ENCODE measurements at regions not wholly inside any gene's neighbourhood (a gene's known extent, or its start where the extent isn't known, plus 50 kb on each side); places are given as distances from the start of the nearest gene placed in this dataset.
"Not testable (repeated sequence)": the region's sequence is repeated elsewhere in the genome, so short reads cannot be mapped to it uniquely, and the experiment has no call there.

DNA sequence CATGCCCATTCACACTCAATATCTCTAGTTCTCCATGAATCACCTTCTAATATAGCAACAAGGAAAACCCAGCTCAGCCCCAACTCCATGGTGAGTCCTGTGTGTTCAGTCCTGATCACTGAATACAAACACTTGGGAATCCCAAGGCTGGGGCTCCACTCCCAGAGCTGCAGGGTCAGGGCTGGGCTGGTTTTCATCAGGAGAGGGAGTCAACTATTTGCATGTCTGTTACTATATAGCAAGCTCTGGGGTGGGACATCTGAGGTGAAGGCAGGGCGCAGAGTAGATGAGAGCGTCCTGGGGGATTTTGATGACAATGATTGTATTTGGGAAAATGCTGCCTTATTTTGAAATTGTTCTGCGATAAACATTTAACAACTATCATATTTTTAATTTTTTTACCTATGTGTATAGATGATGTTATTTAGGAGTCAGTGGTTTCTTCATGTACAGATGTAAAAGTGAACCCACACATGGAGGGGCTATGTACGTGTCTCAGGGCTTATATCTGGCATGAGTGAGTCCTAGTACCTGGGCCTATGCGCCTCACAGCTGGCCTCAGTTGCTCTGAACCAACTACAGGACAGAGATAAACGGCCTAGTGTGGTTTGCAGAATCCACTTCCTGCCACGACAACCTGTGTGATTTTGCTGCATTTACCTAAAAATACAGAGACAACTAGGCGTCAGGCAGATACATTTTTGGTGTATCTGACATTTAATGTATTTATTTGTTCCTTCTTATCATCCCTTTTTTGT lies 603.7 kb downstream of the TMEM121 start:
- not testable (repeated sequence) for DNase-seq (ENCODE audit: low spot score)

DNA sequence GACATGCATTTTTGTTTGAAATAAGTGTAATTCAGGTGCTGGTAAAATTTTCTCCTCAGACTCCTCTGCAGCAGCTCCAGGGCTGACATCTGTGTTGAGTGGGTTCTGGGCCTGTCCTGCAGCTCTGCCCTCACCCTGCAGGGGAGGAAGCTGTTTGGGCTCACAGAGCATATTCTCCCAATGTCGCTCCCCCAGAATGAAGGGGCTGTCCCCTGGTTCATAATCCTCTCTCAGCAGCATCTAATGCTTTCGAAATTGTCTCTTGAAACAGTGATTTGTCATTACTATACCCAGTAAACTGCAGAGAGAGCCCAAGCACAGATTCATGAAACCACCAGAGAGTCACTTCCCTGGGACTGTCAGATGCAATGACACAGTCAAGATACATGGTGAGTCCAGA lies 606.7 kb downstream of the TMEM121 start:
- DNase-seq (ENCODE audit: low spot score), result peak; percentile 69

DNA sequence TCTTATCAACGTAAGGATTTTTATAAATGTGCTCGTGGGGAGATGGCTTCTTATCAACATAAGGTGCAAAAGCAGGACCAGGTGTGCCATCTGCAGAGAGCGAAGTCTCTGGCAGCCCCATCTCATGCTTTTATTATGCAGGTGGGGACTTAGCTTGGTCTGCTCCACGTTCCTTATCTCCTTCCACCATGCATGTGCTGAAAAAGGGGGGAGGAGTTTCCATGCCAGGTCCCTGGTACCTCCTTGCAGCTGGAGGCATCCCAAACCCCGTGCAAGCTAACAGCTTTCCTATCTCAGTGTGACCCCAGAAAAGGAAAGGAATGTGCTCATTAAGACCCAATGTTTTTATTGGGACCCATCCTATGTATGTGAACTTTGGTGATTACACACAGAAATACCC lies 608.5 kb downstream of the TMEM121 start:
- no peak for DNase-seq (ENCODE audit: low spot score)

DNA sequence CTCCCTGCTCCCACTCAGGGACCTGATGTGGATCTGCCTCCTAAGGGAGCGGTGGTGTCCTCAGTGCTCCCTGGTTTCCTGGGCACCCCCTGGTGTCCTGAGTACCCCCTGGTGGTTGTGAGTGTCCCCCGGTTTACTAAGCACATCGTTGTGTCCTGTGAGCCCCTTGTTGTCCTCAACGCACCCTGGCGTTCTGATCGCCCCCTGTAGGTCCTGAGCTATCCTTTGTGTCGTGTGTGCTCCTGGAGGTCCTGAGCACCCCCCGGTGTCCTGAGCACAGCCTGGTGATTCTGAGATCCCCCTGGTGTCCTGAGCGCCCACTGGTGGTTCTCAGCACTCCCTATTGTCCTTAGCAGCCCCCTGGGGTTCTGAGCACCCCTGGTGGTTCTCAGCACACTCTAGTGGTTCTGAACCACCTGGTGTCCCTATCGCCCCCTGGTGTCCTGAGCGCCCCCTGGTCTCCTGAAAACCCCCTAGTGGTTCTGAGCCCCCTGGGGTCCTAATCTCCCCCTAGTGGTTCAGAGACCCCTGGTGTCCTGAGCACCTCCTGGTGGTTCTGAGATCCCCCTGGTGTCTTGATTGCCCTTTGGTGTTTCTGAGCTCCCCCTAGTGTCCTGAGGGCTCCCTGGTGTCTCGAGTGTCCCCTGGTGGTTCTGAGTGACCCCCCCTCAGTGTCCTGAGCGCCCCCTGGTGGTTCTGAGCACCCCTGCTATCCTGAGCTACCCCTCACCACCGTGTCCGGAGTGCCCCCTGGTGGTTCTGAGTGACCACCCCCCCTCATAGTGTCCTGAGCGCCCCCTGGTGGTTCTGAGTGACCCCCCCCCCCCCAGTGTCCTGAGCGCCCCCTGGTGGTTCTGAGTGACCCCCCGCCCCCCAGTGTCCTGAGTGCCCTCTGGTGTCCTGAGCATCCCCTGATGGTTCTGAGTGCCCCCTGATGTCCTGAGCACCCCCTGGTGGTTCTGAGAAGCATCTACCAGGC lies 615.1 kb downstream of the TMEM121 start:
- DNase-seq (ENCODE audit: low spot score), result peak; percentile 74

DNA sequence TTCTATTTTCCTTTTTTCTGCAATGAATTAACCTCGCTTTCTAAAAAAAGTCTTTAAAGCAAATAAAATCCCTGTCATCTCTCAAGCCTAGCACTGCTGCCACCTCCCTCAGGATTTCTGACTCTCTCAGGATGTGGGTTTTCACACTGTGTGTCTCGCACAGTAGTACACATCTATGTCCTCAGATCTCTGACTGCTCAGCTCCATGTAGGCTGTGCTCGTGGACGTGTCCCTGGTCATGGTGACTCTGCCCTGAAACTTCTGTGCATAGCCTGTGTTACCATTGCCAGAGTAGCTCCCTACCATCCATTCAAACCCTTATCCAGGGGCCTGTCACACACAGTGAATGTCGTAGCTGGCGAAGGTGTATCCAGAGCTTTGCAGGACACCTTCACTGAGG lies 619.3 kb downstream of the TMEM121 start:
- DNase-seq (ENCODE audit: low spot score), result not testable (repeated sequence)

DNA sequence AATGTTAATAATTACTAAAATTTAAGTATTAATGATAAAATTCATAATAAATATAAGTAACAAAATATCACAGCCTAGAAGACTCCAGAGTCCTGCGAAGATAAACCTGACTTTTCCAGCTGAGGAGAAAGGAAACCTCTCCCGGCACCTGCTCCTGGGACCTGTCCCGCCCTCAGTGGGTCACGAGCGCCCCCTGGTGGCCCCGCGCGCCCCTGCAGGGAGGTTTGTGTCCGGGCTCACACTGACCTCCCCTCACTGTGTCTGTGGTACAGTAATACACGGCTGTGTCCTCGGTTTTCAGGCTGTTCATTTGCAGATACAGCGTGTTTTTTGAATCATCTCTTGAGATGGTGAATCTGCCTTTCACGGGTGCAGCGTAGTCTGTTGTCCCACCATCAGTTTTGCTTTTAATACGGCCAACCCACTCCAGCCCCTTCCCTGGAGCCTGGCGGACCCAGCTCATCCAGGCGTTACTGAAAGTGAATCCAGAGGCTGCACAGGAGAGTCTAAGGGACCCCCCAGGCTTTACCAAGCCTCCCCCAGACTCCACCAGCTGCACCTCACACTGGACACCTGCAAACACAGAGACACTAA lies 627.1 kb downstream of the TMEM121 start:
- peak; percentile 90 for DNase-seq (ENCODE audit: low spot score)

DNA sequence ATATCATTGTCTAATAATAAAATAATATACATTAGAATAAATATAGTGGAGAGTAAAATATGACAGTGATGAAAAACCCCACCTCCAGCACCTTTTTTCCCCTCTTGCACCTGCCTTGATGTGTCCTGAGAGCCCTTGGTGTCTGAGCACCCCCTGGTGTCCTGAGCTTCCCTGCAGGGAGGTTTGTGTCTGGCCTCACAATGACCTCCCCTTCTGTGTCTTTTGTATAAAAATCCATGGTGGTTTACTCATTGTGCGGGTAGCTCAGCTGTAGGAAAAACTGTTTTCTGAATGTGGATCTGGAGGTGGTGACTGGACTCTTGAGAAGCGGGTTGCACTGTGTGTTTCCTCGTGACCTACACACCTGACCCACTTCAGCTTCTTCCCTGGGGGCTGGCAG lies 636.9 kb downstream of the TMEM121 start:
- DNase-seq (ENCODE audit: low spot score), result no peak

DNA sequence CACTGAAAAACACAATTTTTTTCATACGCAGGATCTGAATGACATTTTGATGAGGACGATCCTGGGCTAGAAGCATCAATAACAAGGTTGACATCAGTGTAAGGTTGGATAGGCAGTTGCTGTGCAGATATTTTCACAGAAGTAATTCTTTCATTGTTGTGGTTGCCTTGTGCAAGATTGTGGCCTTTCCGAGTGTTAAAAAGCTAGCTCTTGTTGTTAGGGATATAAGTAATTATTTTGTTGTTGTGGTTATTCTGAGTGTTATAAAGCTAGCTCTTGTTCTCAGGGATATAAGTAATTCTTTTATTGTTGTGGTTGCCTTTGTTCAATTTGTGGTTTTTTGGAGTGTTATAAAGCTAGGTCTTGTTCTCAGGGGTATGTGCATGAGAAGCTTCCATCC lies 637.4 kb downstream of the TMEM121 start:
- not testable (repeated sequence) for DNase-seq (ENCODE audit: low spot score)

DNA sequence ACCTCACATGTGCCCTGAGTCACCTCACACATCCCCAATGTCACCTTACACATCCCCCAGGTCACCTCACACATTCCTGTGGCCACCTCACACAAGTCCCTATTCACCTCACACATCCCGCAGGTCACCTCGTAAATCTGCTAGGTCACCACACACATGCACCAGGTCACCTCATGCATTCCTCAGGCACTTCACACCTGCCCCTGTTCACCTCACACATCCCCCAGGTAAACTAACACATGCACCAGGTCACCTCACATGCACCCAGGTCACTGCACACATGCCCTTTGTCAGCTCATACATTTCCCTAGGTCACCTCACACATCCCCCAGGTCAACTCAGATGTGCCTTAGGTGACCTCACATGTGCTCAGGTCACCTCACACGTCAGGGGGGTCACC lies 639.8 kb downstream of the TMEM121 start:
- no peak for DNase-seq (ENCODE audit: low spot score)

DNA sequence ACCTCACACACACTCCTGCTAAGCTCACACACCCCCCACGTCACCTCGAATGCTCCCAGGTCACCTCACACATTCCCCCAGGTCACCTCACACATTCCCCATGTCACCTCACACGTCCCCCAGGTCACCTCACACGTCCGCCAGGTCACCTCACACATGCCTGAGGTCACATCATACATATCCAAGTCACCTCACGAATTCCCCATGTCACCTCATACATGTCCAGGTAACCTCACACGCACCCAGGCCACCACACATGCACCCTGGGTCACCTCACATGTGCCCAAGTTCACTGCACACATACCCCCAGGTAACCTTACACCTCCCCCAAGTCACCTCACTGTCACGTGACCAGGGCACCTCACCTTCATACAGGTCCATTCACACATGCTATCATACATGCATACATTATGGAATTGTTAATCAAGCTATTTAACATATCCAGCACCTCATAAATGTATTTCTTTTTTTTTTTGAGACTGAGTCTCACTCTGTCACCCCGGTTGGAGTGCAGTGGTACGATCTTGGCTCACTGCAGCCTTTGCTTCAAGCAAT lies 640.3 kb downstream of the TMEM121 start:
- no peak for DNase-seq (ENCODE audit: low spot score)

DNA sequence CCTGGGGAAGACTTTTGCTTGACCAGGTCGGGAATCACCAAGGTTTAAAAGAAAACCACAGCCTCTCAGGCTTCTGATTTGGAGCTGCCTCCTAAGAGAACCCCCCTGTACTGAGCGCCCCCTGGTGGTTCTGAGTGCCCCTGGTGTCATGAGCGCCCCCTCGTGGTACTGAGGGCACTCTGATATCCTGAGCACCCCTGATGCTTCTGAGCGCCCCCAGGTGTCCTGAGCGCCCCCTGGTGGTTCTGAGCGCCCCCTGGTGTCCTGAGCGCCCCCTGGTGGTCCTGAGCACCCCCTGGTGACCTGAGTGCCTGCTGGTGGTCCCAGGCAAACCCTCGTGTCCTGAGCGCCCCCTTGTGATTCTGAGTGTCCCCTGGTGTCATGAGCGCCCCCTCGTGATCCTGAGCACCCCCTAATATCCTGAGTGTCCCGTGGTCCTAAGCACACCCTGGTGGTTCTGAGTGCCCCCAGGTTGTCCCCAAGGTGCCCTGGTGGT lies 643.8 kb downstream of the TMEM121 start:
- DNase-seq (ENCODE audit: low spot score), result peak; percentile 86

DNA sequence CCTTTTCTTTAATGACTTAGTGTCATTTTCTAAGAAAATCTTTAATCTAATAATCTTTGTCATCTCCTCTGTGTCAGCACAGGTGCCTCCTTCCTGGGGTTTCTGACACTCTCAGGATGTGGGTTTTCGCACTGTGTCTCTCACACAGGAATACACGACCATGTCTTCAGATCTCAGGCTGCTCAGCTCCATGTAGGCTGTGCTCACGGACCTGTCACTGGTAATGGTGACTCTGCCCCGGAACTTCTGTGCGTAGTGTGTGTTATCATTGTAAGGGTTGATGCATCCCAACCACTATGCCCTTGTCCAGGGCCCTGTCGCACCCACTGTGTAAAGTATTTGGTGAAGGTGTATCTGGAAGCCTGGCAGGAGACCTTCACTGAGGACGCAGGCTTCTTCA lies 647.8 kb downstream of the TMEM121 start:
- DNase-seq (ENCODE audit: low spot score), result peak; percentile 74

DNA sequence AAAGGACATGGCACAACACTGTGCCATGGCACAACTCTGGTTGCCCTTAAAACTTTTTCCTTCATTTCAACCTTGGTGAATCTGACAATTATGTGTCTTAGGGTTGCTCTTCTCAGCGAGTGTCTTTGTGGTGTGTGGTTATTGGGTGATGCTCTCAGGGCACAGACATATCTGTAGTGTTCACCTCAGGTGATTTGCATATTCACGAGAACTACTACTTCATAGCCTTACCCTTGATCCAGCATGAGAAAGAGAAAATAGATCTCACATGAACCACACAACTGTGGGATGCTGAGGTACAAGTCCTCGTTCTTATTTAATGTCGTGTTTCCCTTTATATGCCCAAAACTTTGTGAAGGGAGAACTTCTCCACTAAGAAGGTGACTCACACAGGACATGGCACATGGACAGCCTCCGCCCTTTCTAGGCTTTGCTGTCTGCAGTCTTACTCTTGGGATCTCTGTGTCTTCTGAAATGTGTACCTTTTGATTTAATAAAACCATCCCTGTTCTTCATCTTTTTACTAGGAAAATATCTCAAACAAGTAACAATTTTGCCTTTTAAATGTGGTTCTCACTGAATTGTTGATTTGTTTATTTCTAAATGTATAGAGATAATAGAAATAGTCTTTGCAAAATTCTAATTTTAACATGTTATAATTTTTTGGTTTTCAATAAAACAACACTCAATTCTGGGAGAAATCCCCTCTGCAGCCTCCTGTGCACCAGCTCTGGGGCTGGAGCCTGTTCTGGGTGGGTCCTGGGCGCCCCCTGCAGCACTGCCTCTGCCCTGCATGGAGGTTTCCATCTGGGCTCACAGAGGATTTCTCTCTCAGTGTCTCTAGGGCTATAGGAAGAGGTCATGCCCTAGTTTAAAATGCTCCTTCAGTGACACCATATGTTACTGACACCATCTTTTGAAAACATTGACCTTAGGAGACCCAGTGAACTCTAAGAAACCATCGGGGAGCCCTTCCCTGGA lies 651.2 kb downstream of the TMEM121 start:
- DNase-seq (ENCODE audit: low spot score), result peak; percentile 75

DNA sequence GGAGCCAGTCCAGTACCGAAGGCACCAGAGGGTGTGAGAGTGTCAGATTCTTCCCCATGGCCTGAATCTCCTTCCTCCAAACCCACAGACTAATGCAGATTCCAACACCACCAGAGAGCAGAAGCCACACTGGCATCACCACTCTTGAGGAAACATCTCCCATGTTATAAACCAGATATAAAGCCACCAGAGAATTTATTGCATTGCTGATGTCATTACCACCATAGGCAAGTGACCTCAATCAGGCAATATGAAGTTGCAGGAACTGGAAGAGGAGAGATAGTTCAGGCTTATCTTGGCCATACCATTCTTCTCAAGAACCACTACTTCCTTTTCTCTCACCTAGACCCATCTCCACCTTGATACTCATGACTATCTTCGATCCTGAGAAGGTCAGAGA lies 653.4 kb downstream of the TMEM121 start:
- no peak for DNase-seq (ENCODE audit: low spot score)

DNA sequence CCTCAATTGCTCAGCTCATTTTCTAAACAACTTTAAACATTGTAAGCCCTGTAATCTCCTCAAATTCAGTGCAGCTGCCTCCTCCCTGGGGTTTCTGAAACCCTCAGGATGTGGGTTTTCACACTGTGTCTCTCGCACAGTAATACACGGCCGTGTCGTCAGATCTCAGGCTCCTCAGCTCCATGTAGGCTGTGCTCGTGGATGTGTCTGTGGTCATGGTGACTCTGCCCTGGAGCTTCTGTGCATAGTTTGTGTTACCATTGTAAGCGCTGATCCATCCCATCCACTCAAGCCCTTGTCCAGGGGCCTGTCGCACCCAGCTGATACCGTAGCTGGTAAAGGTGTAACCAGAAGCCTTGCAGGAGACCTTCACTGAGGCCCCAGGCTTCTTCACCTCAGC lies 658.4 kb downstream of the TMEM121 start:
- peak; percentile 84 for DNase-seq (ENCODE audit: low spot score)

DNA sequence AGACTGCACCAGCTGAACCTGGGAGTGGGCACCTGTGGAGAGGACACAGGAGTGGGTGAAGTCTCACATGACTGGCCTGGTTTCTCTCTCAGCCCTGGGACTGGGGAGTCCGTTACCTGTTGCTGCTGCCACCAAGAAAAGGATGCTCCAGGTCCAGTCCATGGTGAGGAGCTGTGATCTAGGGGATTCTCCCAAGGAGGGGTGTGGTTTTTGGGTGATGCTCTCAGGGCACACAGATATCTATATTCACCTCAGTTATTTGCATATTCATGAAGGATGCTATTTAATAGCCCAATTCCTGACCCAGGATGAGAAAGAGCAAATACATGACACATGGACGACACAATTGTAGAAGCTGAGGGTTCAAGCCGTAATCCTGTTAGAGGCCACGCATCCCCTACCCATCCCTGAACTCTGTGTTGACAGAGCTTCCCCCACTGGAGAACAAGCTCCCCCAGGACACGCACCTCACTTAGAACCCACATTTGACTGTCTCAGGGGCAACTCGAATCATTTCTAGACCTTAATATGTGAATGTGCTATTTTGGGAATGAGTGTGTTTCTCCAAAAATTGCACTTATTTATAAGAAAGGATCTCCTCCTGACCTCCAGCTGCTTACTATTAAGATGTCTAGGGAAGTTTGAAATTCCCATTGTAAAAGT lies 658.9 kb downstream of the TMEM121 start:
- peak; percentile 25 for DNase-seq (ENCODE audit: low spot score)

DNA sequence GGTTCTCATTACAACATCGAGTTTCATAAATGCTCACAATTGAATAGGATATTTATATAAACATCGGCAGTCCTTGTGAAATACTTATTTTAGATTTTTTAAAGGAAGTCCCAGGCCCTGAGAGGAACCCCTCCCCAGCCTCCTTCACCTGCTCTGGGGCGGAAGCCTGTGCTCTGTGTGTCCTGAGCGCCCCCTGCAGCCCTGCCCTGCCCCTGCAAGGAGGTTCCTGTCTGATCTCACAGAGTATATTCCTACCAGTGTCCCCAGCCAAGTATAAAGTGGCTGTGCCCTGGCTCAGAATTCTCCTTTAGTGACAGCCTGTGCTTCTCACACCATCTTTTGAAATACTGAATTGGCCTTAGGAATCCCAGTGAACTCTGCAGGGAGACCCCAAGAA lies 659.5 kb downstream of the TMEM121 start:
- peak; percentile 68 for DNase-seq (ENCODE audit: low spot score)

DNA sequence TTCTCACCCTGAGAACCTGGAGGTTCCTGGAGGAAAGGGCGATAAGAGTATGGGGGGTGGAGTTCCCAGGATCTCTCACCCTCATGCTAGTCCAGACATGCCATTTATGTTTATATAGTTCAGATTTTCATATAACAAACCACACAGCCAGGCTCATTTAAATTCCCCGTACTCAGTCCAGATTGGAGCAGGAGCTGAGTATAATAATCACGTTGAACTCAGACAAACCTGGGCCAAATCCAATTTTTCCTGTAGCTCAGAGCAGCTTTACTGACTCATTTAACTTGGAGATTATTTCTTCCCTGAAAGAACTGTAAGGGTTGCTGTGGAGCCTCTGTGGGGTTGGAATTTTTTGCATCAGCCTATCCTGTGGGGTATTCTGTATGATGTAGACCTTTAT lies 660.8 kb downstream of the TMEM121 start:
- no peak for DNase-seq (ENCODE audit: low spot score)

DNA sequence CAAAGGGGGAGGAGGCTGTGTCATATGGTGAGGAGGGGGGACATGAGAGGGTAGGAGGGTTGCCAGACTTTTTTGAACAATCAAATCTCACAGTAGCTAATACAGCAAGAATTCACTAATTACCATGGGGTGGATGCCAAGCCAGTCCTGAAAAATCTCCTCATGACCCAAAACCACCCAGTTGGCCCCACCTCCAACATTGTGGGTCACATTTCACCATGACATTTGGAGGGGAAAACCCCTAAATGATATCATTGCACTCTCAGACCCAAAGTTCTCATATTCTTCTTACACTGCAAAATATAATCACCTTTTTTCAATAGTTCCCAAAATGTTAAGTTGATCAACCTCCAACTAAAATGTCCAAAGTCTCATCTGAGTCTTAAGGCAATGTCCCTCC lies 666.3 kb downstream of the TMEM121 start:
- not testable (repeated sequence) for DNase-seq (ENCODE audit: low spot score)

DNA sequence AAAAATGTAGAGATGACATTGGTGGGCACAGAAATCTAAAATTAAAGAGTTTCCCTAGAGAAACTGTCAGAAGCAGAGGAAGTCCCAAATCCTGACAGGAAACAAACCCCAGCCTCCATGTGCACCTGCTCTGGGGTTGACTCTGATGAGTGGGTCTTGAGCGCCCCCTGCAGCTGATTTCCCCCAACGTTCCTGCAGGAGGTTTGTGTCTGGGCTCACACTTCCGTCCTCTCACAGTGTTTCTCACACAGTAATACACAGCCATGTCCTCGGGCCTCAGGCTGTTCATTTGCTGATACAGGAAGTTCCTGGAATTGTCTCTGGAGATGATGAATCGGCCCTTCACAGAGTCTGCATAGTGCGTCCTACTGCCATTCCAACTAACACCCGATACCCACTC lies 670.1 kb downstream of the TMEM121 start:
- peak; percentile 65 for DNase-seq (ENCODE audit: low spot score)
